Neural progenitor cell (in vitro differentiated cells): ENCODE measurements at regions not wholly inside any gene's neighbourhood (a gene's known extent, or its start where the extent isn't known, plus 50 kb on each side); places are given as distances from the start of the nearest gene placed in this dataset.
"Not testable (repeated sequence)": the region's sequence is repeated elsewhere in the genome, so short reads cannot be mapped to it uniquely, and the experiment has no call there.

ENCODE experiments used
- EZH2 ChIP-seq: fragments of 200-600 bp; sonication (generic); IDR thresholded peaks from 2 replicates; pipeline ENCODE4 v1.6.1; 2017; ENCODE audit warnings: antibody characterized with exemption, mild to moderate bottlenecking, moderate library complexity
- TF ChIP-seq, protein P1 (sequence below): fragments of 200-600 bp; sonication (generic); IDR thresholded peaks from 2 replicates; pipeline ENCODE4 v1.5.1; 2017; ENCODE audit warnings: antibody characterized with exemption, mild to moderate bottlenecking

DNA sequence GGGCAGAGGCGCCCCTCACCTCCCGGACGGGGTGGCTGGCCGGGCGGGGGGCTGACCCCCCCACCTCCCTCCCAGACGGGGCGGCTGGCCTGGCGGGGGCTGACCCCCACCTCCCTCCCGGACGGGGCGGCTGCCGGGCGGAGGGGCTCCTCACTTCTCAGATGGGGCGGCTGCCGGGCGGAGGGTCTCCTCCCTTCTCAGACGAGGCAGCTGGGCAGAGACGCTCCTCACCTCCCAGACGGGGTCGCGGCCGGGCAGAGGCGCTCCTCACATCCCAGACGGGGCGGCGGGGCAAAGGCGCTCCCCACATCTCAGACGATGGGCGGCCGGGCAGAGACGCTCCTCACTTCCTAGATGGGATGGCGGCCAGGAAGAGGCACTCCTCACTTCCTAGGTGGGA lies 163.3 kb downstream of the ZFP36L2 start:
- TF ChIP-seq EZH2, result not testable (repeated sequence)
- TF ChIP-seq, protein P1, sequence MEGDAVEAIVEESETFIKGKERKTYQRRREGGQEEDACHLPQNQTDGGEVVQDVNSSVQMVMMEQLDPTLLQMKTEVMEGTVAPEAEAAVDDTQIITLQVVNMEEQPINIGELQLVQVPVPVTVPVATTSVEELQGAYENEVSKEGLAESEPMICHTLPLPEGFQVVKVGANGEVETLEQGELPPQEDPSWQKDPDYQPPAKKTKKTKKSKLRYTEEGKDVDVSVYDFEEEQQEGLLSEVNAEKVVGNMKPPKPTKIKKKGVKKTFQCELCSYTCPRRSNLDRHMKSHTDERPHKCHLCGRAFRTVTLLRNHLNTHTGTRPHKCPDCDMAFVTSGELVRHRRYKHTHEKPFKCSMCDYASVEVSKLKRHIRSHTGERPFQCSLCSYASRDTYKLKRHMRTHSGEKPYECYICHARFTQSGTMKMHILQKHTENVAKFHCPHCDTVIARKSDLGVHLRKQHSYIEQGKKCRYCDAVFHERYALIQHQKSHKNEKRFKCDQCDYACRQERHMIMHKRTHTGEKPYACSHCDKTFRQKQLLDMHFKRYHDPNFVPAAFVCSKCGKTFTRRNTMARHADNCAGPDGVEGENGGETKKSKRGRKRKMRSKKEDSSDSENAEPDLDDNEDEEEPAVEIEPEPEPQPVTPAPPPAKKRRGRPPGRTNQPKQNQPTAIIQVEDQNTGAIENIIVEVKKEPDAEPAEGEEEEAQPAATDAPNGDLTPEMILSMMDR, result not testable (repeated sequence)
